ENCODE measurements at regions not wholly inside any gene's neighbourhood (a gene's known extent, or its start where the extent isn't known, plus 50 kb on each side); places are given as distances from the start of the nearest gene placed in this dataset.

GRCh38 chr12:22924391-22924790 lies 299.4 kb downstream of the ETNK1 start:
- Mint-ChIP-seq H3K4me3 (ENCODE audit: unreplicated experiment) (no peak overlapping the region), H3K9me3 (ENCODE audit: low read depth) (no peaks in the 10 kb centered on the region), H3K27ac (ENCODE audit: unreplicated experiment) (no peak overlapping the region), H3K36me3 (ENCODE audit: low read depth) (no peaks in the 10 kb centered on the region), H3K27me3 (ENCODE audit: low read depth) (no peaks in the 10 kb centered on the region), H3K4me1 (ENCODE audit: low read depth) (no peaks in the 10 kb centered on the region)
- DNase-seq (ENCODE audit: low spot score) = no peak
- TF ChIP-seq, protein P1, sequence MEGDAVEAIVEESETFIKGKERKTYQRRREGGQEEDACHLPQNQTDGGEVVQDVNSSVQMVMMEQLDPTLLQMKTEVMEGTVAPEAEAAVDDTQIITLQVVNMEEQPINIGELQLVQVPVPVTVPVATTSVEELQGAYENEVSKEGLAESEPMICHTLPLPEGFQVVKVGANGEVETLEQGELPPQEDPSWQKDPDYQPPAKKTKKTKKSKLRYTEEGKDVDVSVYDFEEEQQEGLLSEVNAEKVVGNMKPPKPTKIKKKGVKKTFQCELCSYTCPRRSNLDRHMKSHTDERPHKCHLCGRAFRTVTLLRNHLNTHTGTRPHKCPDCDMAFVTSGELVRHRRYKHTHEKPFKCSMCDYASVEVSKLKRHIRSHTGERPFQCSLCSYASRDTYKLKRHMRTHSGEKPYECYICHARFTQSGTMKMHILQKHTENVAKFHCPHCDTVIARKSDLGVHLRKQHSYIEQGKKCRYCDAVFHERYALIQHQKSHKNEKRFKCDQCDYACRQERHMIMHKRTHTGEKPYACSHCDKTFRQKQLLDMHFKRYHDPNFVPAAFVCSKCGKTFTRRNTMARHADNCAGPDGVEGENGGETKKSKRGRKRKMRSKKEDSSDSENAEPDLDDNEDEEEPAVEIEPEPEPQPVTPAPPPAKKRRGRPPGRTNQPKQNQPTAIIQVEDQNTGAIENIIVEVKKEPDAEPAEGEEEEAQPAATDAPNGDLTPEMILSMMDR (IDR thresholded peaks at IDR 0.05) = no peak

GRCh38 chr12:22925623-22926022 lies 300.7 kb downstream of the ETNK1 start:
- TF ChIP-seq, protein P1 (IDR thresholded peaks at IDR 0.05) = no peak
- H3K4me1 Mint-ChIP-seq (ENCODE audit: low read depth) = no peaks in the 10 kb centered on the region
- H3K4me3 Mint-ChIP-seq (ENCODE audit: unreplicated experiment) = no peak overlapping the region
- no peaks in the 10 kb centered on the region for H3K9me3 Mint-ChIP-seq (ENCODE audit: low read depth)
- H3K27ac Mint-ChIP-seq (ENCODE audit: unreplicated experiment) = no peak overlapping the region
- no peaks in the 10 kb centered on the region for H3K27me3 Mint-ChIP-seq (ENCODE audit: low read depth)
- no peaks in the 10 kb centered on the region for H3K36me3 Mint-ChIP-seq (ENCODE audit: low read depth)
- no peak for DNase-seq (ENCODE audit: low spot score)

- TF ChIP-seq, protein P1 (IDR thresholded peaks at IDR 0.05) = no peak
- Mint-ChIP-seq H3K4me3 (ENCODE audit: unreplicated experiment) (no peak overlapping the region), H3K36me3 (ENCODE audit: low read depth) (no peaks in the 10 kb centered on the region), H3K27ac (ENCODE audit: unreplicated experiment) (no peak overlapping the region), H3K4me1 (ENCODE audit: low read depth) (peaks cover 9% of the 10 kb centered on the region), H3K27me3 (ENCODE audit: low read depth) (no peaks in the 10 kb centered on the region), H3K9me3 (ENCODE audit: low read depth) (no peaks in the 10 kb centered on the region)
- no peak for DNase-seq (ENCODE audit: low spot score)
These were observed 307.5 kb downstream of the ETNK1 start for GRCh38 chr12:22932431-22932830.

GRCh38 chr12:22935090-22935489 lies 310.1 kb downstream of the ETNK1 start:
- H3K27me3 Mint-ChIP-seq (ENCODE audit: low read depth) = no peaks in the 10 kb centered on the region
- DNase-seq (ENCODE audit: low spot score) = no peak
- H3K27ac Mint-ChIP-seq (ENCODE audit: unreplicated experiment) = peak overlapping the region; percentile 24
- H3K4me3 Mint-ChIP-seq (ENCODE audit: unreplicated experiment) = peak overlapping the region; percentile 51
- no peaks in the 10 kb centered on the region for H3K36me3 Mint-ChIP-seq (ENCODE audit: low read depth)
- H3K9me3 Mint-ChIP-seq (ENCODE audit: low read depth) = no peaks in the 10 kb centered on the region
- TF ChIP-seq, protein P1 (IDR thresholded peaks at IDR 0.05) = peak; percentile 15
- H3K4me1 Mint-ChIP-seq (ENCODE audit: low read depth) = peaks cover 9% of the 10 kb centered on the region

GRCh38 chr12:22935501-22935900 lies 310.5 kb downstream of the ETNK1 start:
- H3K4me1 Mint-ChIP-seq (ENCODE audit: low read depth) = peaks cover 9% of the 10 kb centered on the region
- no peaks in the 10 kb centered on the region for H3K36me3 Mint-ChIP-seq (ENCODE audit: low read depth)
- TF ChIP-seq, protein P1 (IDR thresholded peaks at IDR 0.05) = no peak
- H3K27ac Mint-ChIP-seq (ENCODE audit: unreplicated experiment) = no peak overlapping the region
- H3K27me3 Mint-ChIP-seq (ENCODE audit: low read depth) = no peaks in the 10 kb centered on the region
- DNase-seq (ENCODE audit: low spot score) = no peak
- no peaks in the 10 kb centered on the region for H3K9me3 Mint-ChIP-seq (ENCODE audit: low read depth)
- peak overlapping the region; percentile 51 for H3K4me3 Mint-ChIP-seq (ENCODE audit: unreplicated experiment)

Measured in chondrocyte (in vitro differentiated cells).